Mucosa of descending colon (tissue), 3 donors: ENCODE measurements at regions not wholly inside any gene's neighbourhood (a gene's known extent, or its start where the extent isn't known, plus 50 kb on each side); places are given as distances from the start of the nearest gene placed in this dataset.

Experiments
- ATAC-seq: fragments of 200-7000 bp; cut with Tn5 transposase; one replicate; pipeline ENCODE4 v1.9.1; 2020; ENCODE audit warnings: mild to moderate bottlenecking, moderate library complexity
- DNase-seq, 3 donors: peaks; one replicate each; pipeline ENCODE4 v3.0.0-alpha.2; 2020
- H3K36me3 ChIP-seq: fragments of 200-600 bp; one replicate; pipeline ENCODE4 v1.8.0; 2021; ENCODE audit warnings: low read depth, mild to moderate bottlenecking
- H3K4me1 ChIP-seq: fragments of 200-600 bp; one replicate; pipeline ENCODE4 v1.8.0; 2021; ENCODE audit warnings: low read depth, mild to moderate bottlenecking
- H3K4me3 ChIP-seq: fragments of 200-600 bp; one replicate; pipeline ENCODE4 v1.8.0; 2021; ENCODE audit warnings: mild to moderate bottlenecking
- H3K9me3 ChIP-seq: fragments of 200-600 bp; one replicate; pipeline ENCODE4 v1.8.0; 2021; ENCODE audit warnings: mild to moderate bottlenecking
- intact Hi-C, 2 donors: fragments of 100-400 bp; cut with DNase I in 1 of 2; cut with micrococcal nuclease in 1 of 2; formaldehyde crosslinking; loops; one replicate each; pipeline versions ENCODE4 v1.11.0 to v1.11.1; 2022; cut with DNase I, micrococcal nuclease
- TF ChIP-seq, protein P1 (sequence below): fragments of 200-600 bp; IDR thresholded peaks from one replicate; pipeline ENCODE4 v1.8.0; 2022; ENCODE audit warnings: antibody characterized with exemption, mild to moderate bottlenecking
- donor health status: DM: no; HTN: no; CAD: no; lungs with moderate emphysema.
- donor health status: DM: no; HTN: no; CAD: no.
- donor health status: DM: no; HTN: yes; CAD: no.

DNA sequence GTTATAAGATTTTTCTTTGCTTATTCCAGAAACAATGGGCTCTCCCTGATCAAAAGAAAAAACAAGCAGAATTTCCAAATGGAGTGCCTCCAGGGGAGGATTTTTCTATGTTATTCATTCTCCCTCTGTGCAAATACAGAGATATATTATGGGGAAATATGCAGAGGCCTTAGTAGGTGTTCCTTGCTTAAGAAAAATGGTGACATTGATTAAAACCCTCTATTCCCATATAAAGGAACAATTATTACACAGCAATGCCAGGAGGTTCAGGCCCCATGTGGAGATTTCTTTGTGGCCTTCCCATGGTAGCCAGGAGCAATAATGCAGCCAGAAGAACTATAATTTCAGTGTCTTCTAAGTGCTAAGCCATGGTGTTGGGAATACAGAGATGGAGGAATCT is 255.9 kb upstream of the CXCR4 start:
- H3K4me1 ChIP-seq: no peaks in the 10 kb centered on the region
- no peak overlapping the region for H3K4me3 ChIP-seq
- ATAC-seq (no peak), DNase-seq (no peak)
- TF ChIP-seq, protein P1, sequence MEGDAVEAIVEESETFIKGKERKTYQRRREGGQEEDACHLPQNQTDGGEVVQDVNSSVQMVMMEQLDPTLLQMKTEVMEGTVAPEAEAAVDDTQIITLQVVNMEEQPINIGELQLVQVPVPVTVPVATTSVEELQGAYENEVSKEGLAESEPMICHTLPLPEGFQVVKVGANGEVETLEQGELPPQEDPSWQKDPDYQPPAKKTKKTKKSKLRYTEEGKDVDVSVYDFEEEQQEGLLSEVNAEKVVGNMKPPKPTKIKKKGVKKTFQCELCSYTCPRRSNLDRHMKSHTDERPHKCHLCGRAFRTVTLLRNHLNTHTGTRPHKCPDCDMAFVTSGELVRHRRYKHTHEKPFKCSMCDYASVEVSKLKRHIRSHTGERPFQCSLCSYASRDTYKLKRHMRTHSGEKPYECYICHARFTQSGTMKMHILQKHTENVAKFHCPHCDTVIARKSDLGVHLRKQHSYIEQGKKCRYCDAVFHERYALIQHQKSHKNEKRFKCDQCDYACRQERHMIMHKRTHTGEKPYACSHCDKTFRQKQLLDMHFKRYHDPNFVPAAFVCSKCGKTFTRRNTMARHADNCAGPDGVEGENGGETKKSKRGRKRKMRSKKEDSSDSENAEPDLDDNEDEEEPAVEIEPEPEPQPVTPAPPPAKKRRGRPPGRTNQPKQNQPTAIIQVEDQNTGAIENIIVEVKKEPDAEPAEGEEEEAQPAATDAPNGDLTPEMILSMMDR: no peak
- H3K36me3 ChIP-seq: no peaks in the 10 kb centered on the region
- H3K9me3 ChIP-seq: no peaks in the 10 kb centered on the region
- intact Hi-C loops: no loop called here

DNA sequence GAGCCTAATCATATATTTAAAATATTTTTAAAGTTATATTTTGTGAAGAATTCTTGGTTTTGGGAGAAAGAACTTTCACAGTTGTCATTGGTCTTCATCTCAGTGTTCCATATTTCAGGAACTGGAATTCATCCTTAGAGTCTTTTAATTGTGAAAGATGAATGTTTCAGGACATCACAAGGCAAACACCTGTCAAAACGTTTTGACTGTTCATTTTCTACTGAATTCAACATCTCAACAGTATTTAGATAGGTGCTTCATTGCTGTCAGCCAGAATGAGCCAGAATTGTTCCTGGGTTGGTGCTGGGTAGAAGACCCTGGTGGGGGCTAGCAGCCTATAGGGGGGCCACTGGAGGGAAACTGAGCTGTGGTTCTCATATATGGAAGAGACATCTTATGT is 255.1 kb upstream of the CXCR4 start:
- Histone ChIP-seq H3K4me1 (no peaks in the 10 kb centered on the region), H3K9me3 (no peaks in the 10 kb centered on the region), H3K36me3 (no peaks in the 10 kb centered on the region), H3K4me3 (no peak overlapping the region)
- ATAC-seq (no peak), DNase-seq (no peak)
- TF ChIP-seq, protein P1: no peak
- intact Hi-C loops: no loop called here

DNA sequence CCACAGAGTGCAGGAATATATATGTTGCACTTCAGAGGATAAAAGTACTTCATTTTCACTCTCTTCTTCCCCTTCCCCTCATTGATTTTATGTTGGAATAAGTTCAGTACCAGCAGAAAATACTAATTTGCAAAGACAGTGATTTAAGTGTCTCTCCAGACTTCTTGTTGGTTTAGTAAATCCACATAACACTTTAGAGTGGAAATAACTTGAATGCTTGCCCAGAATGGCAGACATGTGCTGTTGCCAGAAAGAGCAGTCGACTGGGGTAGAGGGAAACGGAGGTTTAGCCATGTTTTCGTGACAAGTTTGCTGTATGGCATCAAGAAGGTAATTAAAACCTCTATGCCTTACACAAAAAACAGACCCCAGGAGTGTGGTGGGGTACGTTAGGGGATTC is 246.0 kb upstream of the CXCR4 start:
- DNase-seq (no peak), ATAC-seq (no peak)
- H3K9me3 ChIP-seq: no peaks in the 10 kb centered on the region
- intact Hi-C loops: no loop called here
- TF ChIP-seq, protein P1: no peak
- no peaks in the 10 kb centered on the region for H3K36me3 ChIP-seq
- no peak overlapping the region for H3K4me3 ChIP-seq
- H3K4me1 ChIP-seq: no peaks in the 10 kb centered on the region

DNA sequence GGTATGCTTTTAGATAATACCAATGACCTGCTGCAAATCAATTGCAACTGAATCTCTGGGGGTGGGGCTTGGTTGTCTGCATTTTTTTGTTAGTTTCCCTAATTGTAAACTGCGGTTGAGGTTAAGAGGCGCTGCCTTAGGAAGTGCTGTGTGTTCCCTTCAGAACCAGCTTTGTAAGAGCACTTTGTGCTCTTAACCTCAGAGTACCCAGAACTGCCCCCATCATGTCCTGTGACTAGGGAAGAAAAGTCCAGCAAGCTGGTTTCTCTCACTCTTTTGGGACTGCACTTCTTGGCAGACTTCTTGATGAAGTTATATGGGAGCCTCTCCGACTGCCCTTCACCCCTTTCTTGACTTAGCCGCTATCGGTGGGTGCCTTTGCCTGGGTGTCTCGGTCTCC is 245.5 kb upstream of the CXCR4 start:
- no peaks in the 10 kb centered on the region for H3K36me3 ChIP-seq
- H3K9me3 ChIP-seq: no peaks in the 10 kb centered on the region
- DNase-seq (no peak), ATAC-seq (no peak)
- no peaks in the 10 kb centered on the region for H3K4me1 ChIP-seq
- TF ChIP-seq, protein P1: no peak
- intact Hi-C loops: no loop called here
- no peak overlapping the region for H3K4me3 ChIP-seq

DNA sequence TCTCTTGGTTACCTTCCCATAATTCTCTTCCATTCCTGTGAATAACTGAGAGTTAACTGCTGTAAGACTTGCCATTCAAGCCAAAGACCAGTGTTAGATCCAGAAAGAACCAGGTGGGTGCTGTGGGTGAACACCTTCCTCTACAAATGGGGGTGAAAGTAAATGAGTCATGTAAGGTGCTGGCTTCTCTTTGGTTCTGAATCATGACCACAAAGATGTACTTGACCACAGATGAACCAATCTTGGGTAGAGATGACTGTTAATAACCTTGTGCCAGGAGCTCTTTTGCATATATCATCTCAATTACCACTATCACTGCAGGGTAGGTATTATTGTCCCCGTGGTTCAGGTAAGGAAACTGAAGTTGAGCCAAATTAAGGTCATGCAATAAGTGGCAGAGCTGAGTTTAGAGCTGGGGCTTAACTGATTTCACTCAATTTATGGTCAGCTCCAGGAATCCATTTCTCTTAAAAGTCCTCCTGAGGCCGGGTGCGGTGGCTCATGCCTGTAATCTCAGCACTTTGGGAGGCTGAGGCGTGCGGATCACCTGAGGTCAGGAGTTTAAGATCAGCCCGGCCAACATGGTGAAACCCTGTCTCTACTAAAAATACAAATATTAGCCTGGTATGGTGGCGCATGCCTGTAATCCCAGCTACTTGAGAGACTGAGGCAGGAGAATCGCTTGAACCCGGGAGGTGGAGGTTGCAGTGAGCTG is 244.9 kb upstream of the CXCR4 start:
- intact Hi-C loops: no loop called here
- ATAC-seq: peak; percentile 26
- Histone ChIP-seq H3K9me3 (no peaks in the 10 kb centered on the region), H3K4me1 (no peaks in the 10 kb centered on the region), H3K4me3 (no peak overlapping the region), H3K36me3 (no peaks in the 10 kb centered on the region)
- TF ChIP-seq, protein P1: no peak
- DNase-seq: no peak

DNA sequence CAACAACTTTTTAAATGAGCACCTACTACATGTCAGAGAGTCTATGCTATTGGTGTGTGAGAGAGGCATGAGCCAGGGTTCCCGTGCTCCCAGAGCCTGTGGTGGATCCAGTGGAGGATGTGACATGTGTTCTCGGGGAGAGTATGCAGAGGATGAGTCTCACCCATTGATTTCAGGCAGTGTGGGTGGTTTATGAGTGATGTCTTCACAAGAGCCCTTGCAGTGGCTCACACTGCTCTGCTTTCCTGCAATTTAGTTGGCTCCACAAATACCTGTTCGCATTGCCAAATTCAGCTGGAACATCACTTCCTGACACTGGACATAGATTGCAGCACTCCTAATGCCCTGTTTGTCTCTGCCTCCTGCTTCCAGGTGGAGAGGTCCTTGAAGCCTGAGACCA is 243.6 kb upstream of the CXCR4 start:
- H3K36me3 ChIP-seq: no peaks in the 10 kb centered on the region
- TF ChIP-seq, protein P1: no peak
- intact Hi-C loops: no loop called here
- no peak overlapping the region for H3K4me3 ChIP-seq
- ATAC-seq: no peak
- no peak for DNase-seq
- no peaks in the 10 kb centered on the region for H3K4me1 ChIP-seq
- H3K9me3 ChIP-seq: no peaks in the 10 kb centered on the region
